ENCODE measurements at regions not wholly inside any gene's neighbourhood (a gene's known extent, or its start where the extent isn't known, plus 50 kb on each side); places are given as distances from the start of the nearest gene placed in this dataset.

- DNase-seq (ENCODE audit: low read depth in 2 of 2): no peak
- H3K4me3 ChIP-seq (replicated peaks in 1 of 2; ENCODE audit: low read depth in 2 of 2, low read length in 2 of 2): no peak overlapping the region
- TF ChIP-seq CTCF (IDR thresholded peaks at IDR 0.05; ENCODE audit: low read depth, low read length): no peak
These were observed 388.4 kb downstream of the SHANK2 start for GRCh38 chr11:70863993-70864392.

- no peak overlapping the region for H3K4me3 ChIP-seq (replicated peaks in 1 of 2; ENCODE audit: low read depth in 2 of 2, low read length in 2 of 2)
- TF ChIP-seq CTCF (IDR thresholded peaks at IDR 0.05; ENCODE audit: low read depth, low read length): no peak
- no peak for DNase-seq (ENCODE audit: low read depth in 2 of 2)
These were observed 387.0 kb downstream of the SHANK2 start for GRCh38 chr11:70865356-70865755.

GRCh38 chr11:70866834-70867233 lies 385.5 kb downstream of the SHANK2 start:
- no peak for DNase-seq (ENCODE audit: low read depth in 2 of 2)
- H3K4me3 ChIP-seq (replicated peaks in 1 of 2; ENCODE audit: low read depth in 2 of 2, low read length in 2 of 2): no peak overlapping the region
- TF ChIP-seq CTCF (IDR thresholded peaks at IDR 0.05; ENCODE audit: low read depth, low read length): no peak

GRCh38 chr11:70867281-70868047 lies 384.9 kb downstream of the SHANK2 start:
- TF ChIP-seq CTCF (IDR thresholded peaks at IDR 0.05; ENCODE audit: low read depth, low read length): no peak
- DNase-seq (ENCODE audit: low read depth in 2 of 2): no peak
- no peak overlapping the region for H3K4me3 ChIP-seq (replicated peaks in 1 of 2; ENCODE audit: low read depth in 2 of 2, low read length in 2 of 2)

DNA sequence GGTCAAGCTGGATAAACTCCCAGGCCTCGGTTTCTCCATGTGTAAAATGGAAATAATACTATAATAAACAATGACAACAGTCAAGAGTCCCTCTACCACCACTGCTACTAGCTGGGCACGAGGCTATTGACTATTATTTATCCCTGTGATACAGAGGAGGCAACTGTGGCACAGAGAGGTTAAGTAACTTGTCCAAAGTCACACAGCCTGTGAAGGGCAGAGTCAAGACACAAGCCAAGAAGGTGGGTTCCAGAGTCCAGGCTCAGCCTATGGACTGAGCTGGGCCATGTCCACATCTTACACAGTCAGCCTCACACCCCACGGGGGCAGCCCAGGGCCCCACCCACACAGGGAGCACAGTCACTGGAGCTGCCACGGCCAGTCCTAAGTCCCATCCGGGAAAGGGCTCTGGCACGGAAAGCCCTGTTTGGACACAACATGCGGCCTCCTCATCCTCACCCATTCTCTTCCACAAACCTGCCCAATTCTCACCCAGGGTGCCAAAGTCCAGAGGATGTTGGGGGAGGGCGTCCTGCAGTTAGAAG lies 384.0 kb downstream of the SHANK2 start:
- TF ChIP-seq CTCF (IDR thresholded peaks at IDR 0.05; ENCODE audit: low read depth, low read length): no peak

DNA sequence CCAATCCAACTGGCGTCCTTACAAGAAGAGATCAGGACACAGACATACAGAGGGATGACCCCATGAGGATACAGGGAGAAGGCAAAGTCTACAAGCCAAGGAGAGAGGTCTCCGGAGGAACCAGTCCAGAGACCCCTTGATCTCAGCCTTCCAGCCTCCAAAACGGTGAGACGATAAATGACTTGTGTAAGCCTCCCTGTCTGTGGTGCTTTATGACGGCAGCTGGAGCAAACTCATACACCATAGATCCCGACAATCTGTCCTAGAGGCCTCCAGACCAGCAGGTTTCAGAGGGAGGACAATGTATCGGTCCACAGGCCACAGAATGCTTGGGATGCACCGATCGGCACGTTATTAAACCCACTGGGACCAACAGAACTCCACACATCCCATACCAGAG lies 383.3 kb downstream of the SHANK2 start:
- no peak for DNase-seq (ENCODE audit: low read depth in 2 of 2)
- H3K4me3 ChIP-seq (replicated peaks in 1 of 2; ENCODE audit: low read depth in 2 of 2, low read length in 2 of 2): no peak overlapping the region
- TF ChIP-seq CTCF (IDR thresholded peaks at IDR 0.05; ENCODE audit: low read depth, low read length): no peak

More for the DNA sequence above, 384.0 kb downstream of the SHANK2 start:
- DNase-seq (ENCODE audit: low read depth in 2 of 2): no peak
- no peak overlapping the region for H3K4me3 ChIP-seq (replicated peaks in 1 of 2; ENCODE audit: low read depth in 2 of 2, low read length in 2 of 2)

All from cardiac fibroblast (primary cell).